GM08714 (cell line): ENCODE measurements at regions not wholly inside any gene's neighbourhood (a gene's known extent, or its start where the extent isn't known, plus 50 kb on each side); places are given as distances from the start of the nearest gene placed in this dataset.

Experiments
- H3K4me3 ChIP-seq: fragments of 200-500 bp; sonication (Bioruptor generic); 2 replicates; pipeline ENCODE4 v1.5.1; 2014; ENCODE audit warnings: mild to moderate bottlenecking, low read length, inconsistent platforms
- ZNF274 ChIP-seq: IDR thresholded peaks from 2 replicates; pipeline ENCODE4 v1.6.1; 2012; ENCODE audit warnings: mild to moderate bottlenecking, low read depth, low read length

GRCh38 chr3:18774319-18775088 is 349.4 kb upstream of the SATB1 start:
- H3K4me3 ChIP-seq: no peak overlapping the region
- TF ChIP-seq ZNF274: no peak

GRCh38 chr3:18772699-18773305 is 347.7 kb upstream of the SATB1 start:
- TF ChIP-seq ZNF274: no peak
- H3K4me3 ChIP-seq: no peak overlapping the region

- TF ChIP-seq ZNF274: no peak
- H3K4me3 ChIP-seq: no peak overlapping the region
These were observed 346.8 kb upstream of the SATB1 start for GRCh38 chr3:18771931-18772330.

- H3K4me3 ChIP-seq: no peak overlapping the region
- TF ChIP-seq ZNF274: no peak
These were observed 345.7 kb upstream of the SATB1 start for GRCh38 chr3:18770800-18771199.

GRCh38 chr3:18767756-18768303 is 342.7 kb upstream of the SATB1 start:
- no peak overlapping the region for H3K4me3 ChIP-seq
- no peak for TF ChIP-seq ZNF274

- no peak overlapping the region for H3K4me3 ChIP-seq
- no peak for TF ChIP-seq ZNF274
These were observed 341.8 kb upstream of the SATB1 start for GRCh38 chr3:18766974-18767373.

- no peak for TF ChIP-seq ZNF274
These were observed 340.5 kb upstream of the SATB1 start for GRCh38 chr3:18765662-18766061.

GRCh38 chr3:18765161-18765560 is 340.0 kb upstream of the SATB1 start:
- TF ChIP-seq ZNF274: no peak

More at GRCh38 chr3:18765662-18766061, 340.5 kb upstream of the SATB1 start:
- no peak overlapping the region for H3K4me3 ChIP-seq

GRCh38 chr3:18761530-18761929 is 336.4 kb upstream of the SATB1 start:
- no peak for TF ChIP-seq ZNF274
- H3K4me3 ChIP-seq: no peak overlapping the region

More at GRCh38 chr3:18765161-18765560, 340.0 kb upstream of the SATB1 start:
- no peak overlapping the region for H3K4me3 ChIP-seq

- no peak overlapping the region for H3K4me3 ChIP-seq
- no peak for TF ChIP-seq ZNF274
These were observed 333.0 kb upstream of the SATB1 start for GRCh38 chr3:18758047-18758704.

- H3K4me3 ChIP-seq: no peak overlapping the region
These were observed 332.3 kb upstream of the SATB1 start for GRCh38 chr3:18757476-18757875.

GRCh38 chr3:18752273-18752934 is 327.3 kb upstream of the SATB1 start:
- H3K4me3 ChIP-seq: no peak overlapping the region
- no peak for TF ChIP-seq ZNF274

More at GRCh38 chr3:18757476-18757875, 332.3 kb upstream of the SATB1 start:
- no peak for TF ChIP-seq ZNF274

GRCh38 chr3:18751514-18751913 is 326.4 kb upstream of the SATB1 start:
- no peak overlapping the region for H3K4me3 ChIP-seq
- TF ChIP-seq ZNF274: no peak

- no peak for TF ChIP-seq ZNF274
- H3K4me3 ChIP-seq: no peak overlapping the region
These were observed 322.2 kb upstream of the SATB1 start for GRCh38 chr3:18747383-18747782.
